Heart left ventricle (tissue), 13 donors: ENCODE measurements at regions not wholly inside any gene's neighbourhood (a gene's known extent, or its start where the extent isn't known, plus 50 kb on each side); places are given as distances from the start of the nearest gene placed in this dataset.

Experiments used
- CTCF ChIP-seq, 12 donors: fragments of 200-600 bp; sonication (generic) in 4 of 12; IDR thresholded peaks; one replicate each; pipeline versions ENCODE4 v1.5.0 to v1.8.0; 2018 to 2022; ENCODE audit warnings: antibody characterized with exemption in 12 of 12, mild to moderate bottlenecking in 5 of 12
- POLR2A ChIP-seq, 2 donors: fragments of 450-650 bp; IDR thresholded peaks; one replicate each; pipeline ENCODE4 v1.6.1; 2017; ENCODE audit warnings: antibody characterized with exemption in 2 of 2, mild to moderate bottlenecking in 2 of 2, moderate library complexity in 2 of 2
- donor health status: ischemic (EF 13 %, LVEDD 7.1; RV severe dilation, severe dysfunction).
- donor health status: DM: no; HTN: yes; CAD: no.
- donor health status: DM: no; HTN: no; CAD: no.
- donor health status: ischemic (EF 25% LVEDD 6.9; RV normal size, moderate dysfunction).
- donor health status: ischemic (EF 25% LVEDD 5.7; RV mildly dilated, moderate dysfunction).
- donor health status: ischemic (EF 35%, LVEDD 5.7; RV mildly dilated, moderate dysfunction).
- donor health status: nonischemic (EF 11% LVEDD 7.7; RV severe dilation, severe dysfunction).
- donor health status: DM: yes; HTN: yes; CAD: no.
- donor health status: PGD.
- donor health status: ischemic (EF 29% LVEDD 5.4; RV normal size, mild dysfunction).
- donor health status: nonischemic (EF 23%, LVEDD 6.1; RV moderate dilation, normal function).

GRCh38 chr4:126756050-126756829 is 876.5 kb upstream of the INTU start:
- TF ChIP-seq CTCF (IDR thresholded peaks at IDR 0.05), result no peak
- TF ChIP-seq POLR2A (IDR thresholded peaks at IDR 0.05), result no peak
